ENCODE measurements at regions not wholly inside any gene's neighbourhood (a gene's known extent, or its start where the extent isn't known, plus 50 kb on each side); places are given as distances from the start of the nearest gene placed in this dataset.

GRCh38 chr13:47829690-47830089 lies 171.4 kb downstream of the SUCLA2 start:
- TF ChIP-seq CTCF (IDR thresholded peaks at IDR 0.05) (no peak), EZH2 (IDR thresholded peaks at IDR 0.05; ENCODE audit: borderline replicate concordance, insufficient read depth, low read depth, low read length, poor library complexity, severe bottlenecking) (no peak)

All from B cell (primary cell).